ENCODE measurements at regions not wholly inside any gene's neighbourhood (a gene's known extent, or its start where the extent isn't known, plus 50 kb on each side); places are given as distances from the start of the nearest gene placed in this dataset.

DNA sequence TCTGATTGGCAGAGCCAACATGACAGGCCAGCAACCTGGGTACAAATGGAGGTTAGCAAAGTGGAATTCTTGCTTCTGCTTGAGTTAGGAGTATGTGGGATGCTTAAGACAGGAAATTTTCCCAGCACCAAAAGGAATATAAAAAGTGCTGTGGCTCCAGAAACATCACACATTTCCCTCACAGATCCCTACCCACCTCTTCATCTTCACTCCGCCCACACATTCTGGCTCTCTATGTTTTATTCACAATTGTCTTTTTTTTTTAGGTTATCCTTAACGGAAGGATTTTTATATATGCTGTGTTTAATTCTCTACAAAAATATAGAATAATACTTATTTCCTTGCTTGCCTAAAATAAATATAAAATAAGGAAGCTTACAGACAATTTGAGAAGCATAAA, 563.3 kb upstream of the HS3ST5 start:
- DNase-seq (ENCODE audit: low read depth) = no peak
- no peak overlapping the region for H3K4me3 ChIP-seq (ENCODE audit: low read depth, low read length)
- TF ChIP-seq, protein P1, sequence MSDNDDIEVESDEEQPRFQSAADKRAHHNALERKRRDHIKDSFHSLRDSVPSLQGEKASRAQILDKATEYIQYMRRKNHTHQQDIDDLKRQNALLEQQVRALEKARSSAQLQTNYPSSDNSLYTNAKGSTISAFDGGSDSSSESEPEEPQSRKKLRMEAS (IDR thresholded peaks at IDR 0.05; ENCODE audit: low read depth, low read length) = no peak
- TF ChIP-seq MYC (IDR thresholded peaks at IDR 0.05; ENCODE audit: low read depth, low read length) (no peak), POLR2A (IDR thresholded peaks at IDR 0.05; ENCODE audit: extremely low read depth, insufficient read length) (no peak)
- TF ChIP-seq, protein P2, sequence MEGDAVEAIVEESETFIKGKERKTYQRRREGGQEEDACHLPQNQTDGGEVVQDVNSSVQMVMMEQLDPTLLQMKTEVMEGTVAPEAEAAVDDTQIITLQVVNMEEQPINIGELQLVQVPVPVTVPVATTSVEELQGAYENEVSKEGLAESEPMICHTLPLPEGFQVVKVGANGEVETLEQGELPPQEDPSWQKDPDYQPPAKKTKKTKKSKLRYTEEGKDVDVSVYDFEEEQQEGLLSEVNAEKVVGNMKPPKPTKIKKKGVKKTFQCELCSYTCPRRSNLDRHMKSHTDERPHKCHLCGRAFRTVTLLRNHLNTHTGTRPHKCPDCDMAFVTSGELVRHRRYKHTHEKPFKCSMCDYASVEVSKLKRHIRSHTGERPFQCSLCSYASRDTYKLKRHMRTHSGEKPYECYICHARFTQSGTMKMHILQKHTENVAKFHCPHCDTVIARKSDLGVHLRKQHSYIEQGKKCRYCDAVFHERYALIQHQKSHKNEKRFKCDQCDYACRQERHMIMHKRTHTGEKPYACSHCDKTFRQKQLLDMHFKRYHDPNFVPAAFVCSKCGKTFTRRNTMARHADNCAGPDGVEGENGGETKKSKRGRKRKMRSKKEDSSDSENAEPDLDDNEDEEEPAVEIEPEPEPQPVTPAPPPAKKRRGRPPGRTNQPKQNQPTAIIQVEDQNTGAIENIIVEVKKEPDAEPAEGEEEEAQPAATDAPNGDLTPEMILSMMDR (IDR thresholded peaks at IDR 0.05; ENCODE audit: low read depth, low read length) = no peak

GRCh38 chr6:114897536-114897935, 554.7 kb upstream of the HS3ST5 start:
- DNase-seq (ENCODE audit: low read depth) = no peak
- no peak overlapping the region for H3K4me3 ChIP-seq (ENCODE audit: low read depth, low read length)
- TF ChIP-seq POLR2A (IDR thresholded peaks at IDR 0.05; ENCODE audit: extremely low read depth, insufficient read length) (no peak), MYC (IDR thresholded peaks at IDR 0.05; ENCODE audit: low read depth, low read length) (no peak)
- TF ChIP-seq, protein P1 (IDR thresholded peaks at IDR 0.05; ENCODE audit: low read depth, low read length) = no peak
- TF ChIP-seq, protein P2 (IDR thresholded peaks at IDR 0.05; ENCODE audit: low read depth, low read length) = no peak

DNA sequence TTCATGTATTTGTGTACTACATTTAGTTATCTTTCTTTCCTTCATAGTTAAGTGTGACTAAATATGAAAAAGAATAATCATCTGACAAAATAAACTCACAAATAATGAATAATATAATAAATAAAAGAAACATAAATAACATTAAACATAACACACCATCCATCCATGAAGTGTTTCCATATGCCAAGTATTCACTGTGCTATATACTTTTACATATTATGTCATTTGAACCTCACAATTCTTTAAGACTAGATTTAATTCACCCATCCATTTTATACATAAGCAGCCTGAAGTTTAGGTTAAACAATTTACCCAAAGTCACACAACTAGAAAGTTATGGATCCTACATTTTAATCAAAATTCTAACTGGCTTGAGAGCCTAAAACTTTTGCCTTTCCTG, 549.4 kb upstream of the HS3ST5 start:
- DNase-seq (ENCODE audit: low read depth) = no peak
- no peak overlapping the region for H3K4me3 ChIP-seq (ENCODE audit: low read depth, low read length)
- TF ChIP-seq POLR2A (IDR thresholded peaks at IDR 0.05; ENCODE audit: extremely low read depth, insufficient read length) = no peak
- TF ChIP-seq, protein P1 (IDR thresholded peaks at IDR 0.05; ENCODE audit: low read depth, low read length) = no peak
- no peak for TF ChIP-seq MYC (IDR thresholded peaks at IDR 0.05; ENCODE audit: low read depth, low read length)
- TF ChIP-seq, protein P2 (IDR thresholded peaks at IDR 0.05; ENCODE audit: low read depth, low read length) = no peak

DNA sequence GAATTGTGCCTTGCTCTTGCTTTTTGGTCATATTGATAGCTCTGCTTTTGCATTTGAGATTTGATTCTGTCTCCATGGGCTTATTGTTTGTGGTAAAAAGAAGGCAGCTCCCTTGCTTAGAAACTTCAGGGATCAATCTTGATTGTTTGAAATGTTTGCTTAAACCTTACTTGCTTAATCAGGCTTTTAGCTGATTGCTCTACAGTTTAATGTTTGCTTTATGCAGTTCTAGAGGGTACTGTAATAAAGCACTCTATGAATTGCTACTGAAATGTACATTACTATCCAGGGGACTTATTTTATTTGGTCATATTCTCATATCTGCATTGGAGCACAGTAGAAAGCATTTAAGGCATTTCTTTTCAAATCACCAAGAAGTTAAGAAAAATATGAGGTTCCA, 545.4 kb upstream of the HS3ST5 start:
- DNase-seq (ENCODE audit: low read depth) = no peak
- TF ChIP-seq, protein P2 (IDR thresholded peaks at IDR 0.05; ENCODE audit: low read depth, low read length) = no peak
- TF ChIP-seq POLR2A (IDR thresholded peaks at IDR 0.05; ENCODE audit: extremely low read depth, insufficient read length) (no peak), MYC (IDR thresholded peaks at IDR 0.05; ENCODE audit: low read depth, low read length) (no peak)
- TF ChIP-seq, protein P1 (IDR thresholded peaks at IDR 0.05; ENCODE audit: low read depth, low read length) = no peak
- H3K4me3 ChIP-seq (ENCODE audit: low read depth, low read length) = no peak overlapping the region

GRCh38 chr6:114886670-114887436, 544.0 kb upstream of the HS3ST5 start:
- no peak overlapping the region for H3K4me3 ChIP-seq (ENCODE audit: low read depth, low read length)
- DNase-seq (ENCODE audit: low read depth) = no peak
- TF ChIP-seq MYC (IDR thresholded peaks at IDR 0.05; ENCODE audit: low read depth, low read length) (no peak), POLR2A (IDR thresholded peaks at IDR 0.05; ENCODE audit: extremely low read depth, insufficient read length) (no peak)
- TF ChIP-seq, protein P1 (IDR thresholded peaks at IDR 0.05; ENCODE audit: low read depth, low read length) = no peak
- TF ChIP-seq, protein P2 (IDR thresholded peaks at IDR 0.05; ENCODE audit: low read depth, low read length) = no peak

Data from NB4 (cell line).